IMR-90 (cell line): ENCODE measurements at regions not wholly inside any gene's neighbourhood (a gene's known extent, or its start where the extent isn't known, plus 50 kb on each side); places are given as distances from the start of the nearest gene placed in this dataset.

Experiments used
- ATAC-seq: fragments of 200-7000 bp; cut with Tn5 transposase; 2 replicates; pipeline ENCODE4 v1.9.1; 2020; ENCODE audit warnings: low read depth, mild to moderate bottlenecking, moderate library complexity
- BruUV-seq: library from RNA; stranded (reverse); fragments of 400-500 nt; replicated peaks from 2 replicates; lab custom pipeline; 2021; lab: Mats Ljungman, UMichigan
- CTCF ChIA-PET: fragments of 300-600 bp; formaldehyde crosslinking; extraction: SDS; loops from one replicate; lab custom pipeline; 2021; ENCODE audit warnings: antibody characterized with exemption; lab: Yijun Ruan, JAX
- POLR2A ChIA-PET: fragments of 300-600 bp; sonication (Branson Sonifier 250); formaldehyde crosslinking; loops from one replicate; lab custom pipeline; 2022; ENCODE audit warnings: antibody characterized with exemption; ENCODE audit not compliant: unreplicated experiment; lab: Charles Lee
- DNase-seq: peaks from one replicate; pipeline ENCODE4 v3.0.0; 2013
- H2AFZ ChIP-seq: replicated peaks from 2 replicates; pipeline ENCODE3; 2013; ENCODE audit warnings: low read length, mild to moderate bottlenecking; ENCODE audit not compliant: poor library complexity
- H2AK5ac ChIP-seq: 2 replicates; pipeline ENCODE4 v1.6.1; 2013; ENCODE audit warnings: low read depth, low read length, inconsistent platforms
- H2AK9ac ChIP-seq: replicated peaks from 2 replicates; pipeline ENCODE3; 2013; ENCODE audit warnings: mild to moderate bottlenecking, low read depth, low read length, moderate library complexity; ENCODE audit not compliant: poor library complexity
- H2BK120ac ChIP-seq: 2 replicates; pipeline ENCODE4 v1.6.1; 2013; ENCODE audit warnings: low read depth, low read length, inconsistent platforms
- H2BK15ac ChIP-seq: 3 replicates; pipeline ENCODE4 v1.6.1; 2013; ENCODE audit warnings: low read depth, low read length, inconsistent platforms
- H2BK20ac ChIP-seq: 2 replicates; pipeline ENCODE4 v1.6.1; 2013; ENCODE audit warnings: low read depth, mild to moderate bottlenecking, inconsistent platforms, low read length, moderate library complexity
- H2BK5ac ChIP-seq: 2 replicates; pipeline ENCODE4 v1.6.1; 2013; ENCODE audit warnings: mild to moderate bottlenecking, low read depth, low read length, inconsistent platforms; ENCODE audit not compliant: poor library complexity, severe bottlenecking
- H3K14ac ChIP-seq: replicated peaks from 2 replicates; pipeline ENCODE4 v1.6.1; 2013; ENCODE audit warnings: low read depth, low read length, inconsistent platforms
- H3K18ac ChIP-seq: 2 replicates; pipeline ENCODE4 v1.6.1; 2013; ENCODE audit warnings: low read depth, low read length, control low read depth
- H3K23ac ChIP-seq: 2 replicates; pipeline ENCODE4 v1.6.1; 2013; ENCODE audit warnings: low read depth, low read length, inconsistent platforms
- H3K27ac ChIP-seq: 2 replicates; pipeline ENCODE4 v1.5.1; 2013; ENCODE audit warnings: mild to moderate bottlenecking, control low read depth, low read length; ENCODE audit not compliant: insufficient read depth
- H3K27me3 ChIP-seq: 2 replicates; pipeline ENCODE4 v1.6.1; 2013; ENCODE audit warnings: low read length; ENCODE audit not compliant: control insufficient read depth, insufficient read depth
- H3K36me3 ChIP-seq: 2 replicates; pipeline ENCODE4 v1.6.1; 2013; ENCODE audit warnings: low read length, mixed read lengths; ENCODE audit not compliant: control insufficient read depth, insufficient read depth
- H3K4ac ChIP-seq: 2 replicates; pipeline ENCODE4 v1.6.1; 2013; ENCODE audit warnings: low read depth, low read length, inconsistent platforms
- H3K4me1 ChIP-seq: 2 replicates; pipeline ENCODE4 v1.6.1; 2013; ENCODE audit warnings: low read length, mixed read lengths; ENCODE audit not compliant: control insufficient read depth, insufficient read depth
- H3K4me2 ChIP-seq: 2 replicates; pipeline ENCODE4 v1.6.1; 2013; ENCODE audit warnings: low read depth, mild to moderate bottlenecking, control low read depth, low read length, moderate library complexity
- H3K4me3 ChIP-seq: 2 replicates; pipeline ENCODE4 v1.5.1; 2013; ENCODE audit warnings: low read depth, mild to moderate bottlenecking, control low read depth, low read length, moderate library complexity; ENCODE audit not compliant: insufficient read depth
- H3K56ac ChIP-seq: 2 replicates; pipeline ENCODE4 v1.6.1; 2013; ENCODE audit warnings: low read length, inconsistent platforms; ENCODE audit not compliant: insufficient read depth; ENCODE audit errors: extremely low read depth
- H3K79me1 ChIP-seq, 2 experiments: 2 replicates each; pipeline ENCODE4 v1.6.1; 2013; ENCODE audit warnings: low read length in 2 of 2, inconsistent platforms in 1 of 2, low read depth in 1 of 2
- H3K9ac ChIP-seq: 2 replicates; pipeline ENCODE4 v1.6.1; 2013; ENCODE audit warnings: low read depth, low read length, control low read depth
- H3K9me1 ChIP-seq: 2 replicates; pipeline ENCODE4 v1.6.1; 2013; ENCODE audit warnings: low read length, inconsistent platforms; ENCODE audit not compliant: insufficient read depth
- H3K9me3 ChIP-seq: 2 replicates; pipeline ENCODE4 v1.6.1; 2013; ENCODE audit warnings: low read length; ENCODE audit not compliant: control insufficient read depth, insufficient read depth
- H4K20me1 ChIP-seq: 2 replicates; pipeline ENCODE4 v1.6.1; 2013; ENCODE audit warnings: low read length, inconsistent platforms; ENCODE audit not compliant: insufficient read depth
- H4K5ac ChIP-seq: 2 replicates; pipeline ENCODE4 v1.6.1; 2013; ENCODE audit warnings: mild to moderate bottlenecking, low read depth, low read length, control low read depth
- H4K8ac ChIP-seq, 2 experiments: 2 replicates each; pipeline ENCODE4 v1.6.1; 2013; ENCODE audit warnings: low read depth in 2 of 2, low read length in 2 of 2, control low read depth in 1 of 2, inconsistent platforms in 1 of 2
- H4K91ac ChIP-seq: 2 replicates; pipeline ENCODE4 v1.6.1; 2013; ENCODE audit warnings: low read depth, low read length, inconsistent platforms; ENCODE audit not compliant: insufficient read depth
- CEBPB ChIP-seq: IDR thresholded peaks from 2 replicates; pipeline ENCODE4 v1.6.1; 2012; ENCODE audit warnings: low read depth, low read length, improper control_type of control experiment
- ELK1 ChIP-seq: fragments of 150-350 bp; IDR thresholded peaks from 2 replicates; pipeline ENCODE4 v1.6.1; 2016; ENCODE audit warnings: low read depth, mild to moderate bottlenecking, low read length, moderate library complexity, borderline replicate concordance
- WGBS, 2 experiments: methylation state at CpG; one replicate each; pipeline versions ENCODE4 v1.1.5 to v1.1.7; 2013; ENCODE audit warnings: missing lambda C conversion rate in 2 of 2; ENCODE audit not compliant: insufficient read length in 1 of 2; ENCODE audit errors: extremely low coverage in 2 of 2; 5-methylcytosine and 5-hydroxymethylcytosine counted together
- dilution Hi-C: fragments of 300-500 bp; cut with HindIII; formaldehyde crosslinking; loops from one replicate; pipeline ENCODE4 v1.14.3; 2018; ENCODE audit warnings: low sequenced_read_pairs; ENCODE audit not compliant: unreplicated experiment
- in situ Hi-C: fragments of 300-500 bp; cut with MboI; formaldehyde crosslinking; loops from 3 replicates; pipeline ENCODE4 v1.14.3; 2019; ENCODE audit warnings: low sequenced_read_pairs, inconsistent platforms, mixed read lengths
- intact Hi-C: fragments of 100-400 bp; cut with micrococcal nuclease; formaldehyde crosslinking; loops from 2 replicates; pipeline ENCODE4 v1.10.0; 2022

- H3K18ac ChIP-seq, result no peak overlapping the region; the same call in 1 of the 2 replicates
- intact Hi-C loops, result loop anchor here (5.0 kb wide), 2 partner anchors 214 to 251 kb away; partner anchors contain the start of gene TBX3
- H3K4me2 ChIP-seq, result no peak overlapping the region
- no peak overlapping the region for H3K4me3 ChIP-seq
- no peak overlapping the region for H2AK5ac ChIP-seq
- no peak overlapping the region for H2AFZ ChIP-seq
- H2BK15ac ChIP-seq, result peak overlapping the region; percentile 91; the same call in 1 of the 3 replicates
- no peak overlapping the region for H3K27ac ChIP-seq
- DNase-seq (no peak), ATAC-seq (no peak)
- peak overlapping the region; percentile 70 for H2BK5ac ChIP-seq
- in situ Hi-C loops, result no loop called here
- H3K14ac ChIP-seq, result peak overlapping the region; percentile 62; the same call in 1 of the 2 replicates
- H3K9ac ChIP-seq, result no peak overlapping the region
- H4K5ac ChIP-seq, result no peak overlapping the region
- H3K27me3 ChIP-seq, result no peaks in the 10 kb centered on the region
- H3K23ac ChIP-seq, result no peak overlapping the region; the same call in 1 of the 2 replicates
- no peak overlapping the region for H2AK9ac ChIP-seq
- H3K36me3 ChIP-seq, result no peaks in the 10 kb centered on the region
- peak overlapping the region; percentile 87 for H2BK120ac ChIP-seq
- no peaks in the 10 kb centered on the region for H3K79me1 ChIP-seq
- no peak overlapping the region for H3K56ac ChIP-seq
- peak overlapping the region; percentile 93 for H2BK20ac ChIP-seq
- POLR2A ChIA-PET, result no interaction called here
- peaks cover 6% of the 10 kb centered on the region for H3K9me1 ChIP-seq
- H4K8ac ChIP-seq, result peak overlapping the region in 1 of 2 experiments; percentile 26; a peak in 2 of 4 replicates
- no peak overlapping the region; the same call in 1 of the 2 replicates for H3K4ac ChIP-seq
- BruUV-seq, result no TSS peak
- no peaks in the 10 kb centered on the region for H4K20me1 ChIP-seq
- no peak for TF ChIP-seq CEBPB
- no peak for TF ChIP-seq ELK1
- no CpG with 5 or more reads among the region's 3 CpGs for WGBS, 2 experiments
- H3K9me3 ChIP-seq, result no peaks in the 10 kb centered on the region
- dilution Hi-C loops, result no loop called here
- CTCF ChIA-PET, result interaction anchor here (2.4 kb wide), 1 partner anchor 248 kb away, joined by 11 read pairs; the partner anchor contains the start of gene TBX3
- H3K4me1 ChIP-seq, result peaks cover 7% of the 10 kb centered on the region
- H4K91ac ChIP-seq, result peak overlapping the region; percentile 71; the same call in 1 of the 2 replicates
Observed at GRCh38 chr12:114932806-114933205, 248.8 kb upstream of the TBX3 start.
